ENCODE measurements at regions not wholly inside any gene's neighbourhood (a gene's known extent, or its start where the extent isn't known, plus 50 kb on each side); places are given as distances from the start of the nearest gene placed in this dataset.

DNA sequence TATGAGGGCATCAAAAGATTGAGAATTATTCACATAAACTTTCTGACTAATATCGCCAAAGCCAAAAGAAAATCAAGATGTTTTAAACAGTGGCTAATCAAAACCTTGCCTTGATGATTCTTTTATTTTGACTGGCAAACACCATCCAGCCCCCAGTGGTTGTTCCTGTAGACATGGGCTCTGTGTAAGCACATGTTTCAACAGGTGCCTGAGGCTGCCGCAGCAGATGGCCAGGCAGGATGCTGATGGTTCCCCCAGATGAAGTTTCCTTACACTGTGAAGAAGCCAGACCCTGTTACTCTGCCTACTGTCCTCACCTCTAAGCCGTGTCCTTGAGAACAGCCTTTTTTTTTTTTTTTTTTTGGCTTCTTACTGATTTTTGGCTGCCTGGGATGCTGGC is 146.5 kb downstream of the RAB11FIP2 start:
- H3K4me1 Mint-ChIP-seq (ENCODE audit: low read depth) = no peaks in the 10 kb centered on the region
- H3K27me3 Mint-ChIP-seq (ENCODE audit: insufficient read depth) = peaks cover 5% of the 10 kb centered on the region
- H3K36me3 Mint-ChIP-seq (ENCODE audit: low read depth) = peaks cover 4% of the 10 kb centered on the region; the same call in 1 of the 2 replicates
- TF ChIP-seq, protein P1, sequence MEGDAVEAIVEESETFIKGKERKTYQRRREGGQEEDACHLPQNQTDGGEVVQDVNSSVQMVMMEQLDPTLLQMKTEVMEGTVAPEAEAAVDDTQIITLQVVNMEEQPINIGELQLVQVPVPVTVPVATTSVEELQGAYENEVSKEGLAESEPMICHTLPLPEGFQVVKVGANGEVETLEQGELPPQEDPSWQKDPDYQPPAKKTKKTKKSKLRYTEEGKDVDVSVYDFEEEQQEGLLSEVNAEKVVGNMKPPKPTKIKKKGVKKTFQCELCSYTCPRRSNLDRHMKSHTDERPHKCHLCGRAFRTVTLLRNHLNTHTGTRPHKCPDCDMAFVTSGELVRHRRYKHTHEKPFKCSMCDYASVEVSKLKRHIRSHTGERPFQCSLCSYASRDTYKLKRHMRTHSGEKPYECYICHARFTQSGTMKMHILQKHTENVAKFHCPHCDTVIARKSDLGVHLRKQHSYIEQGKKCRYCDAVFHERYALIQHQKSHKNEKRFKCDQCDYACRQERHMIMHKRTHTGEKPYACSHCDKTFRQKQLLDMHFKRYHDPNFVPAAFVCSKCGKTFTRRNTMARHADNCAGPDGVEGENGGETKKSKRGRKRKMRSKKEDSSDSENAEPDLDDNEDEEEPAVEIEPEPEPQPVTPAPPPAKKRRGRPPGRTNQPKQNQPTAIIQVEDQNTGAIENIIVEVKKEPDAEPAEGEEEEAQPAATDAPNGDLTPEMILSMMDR (IDR thresholded peaks at IDR 0.05) = no peak
- no peak overlapping the region for H3K4me3 Mint-ChIP-seq
- H3K9me3 Mint-ChIP-seq = peaks cover 38% of the 10 kb centered on the region
- DNase-seq = no peak
- no peak overlapping the region for H3K27ac Mint-ChIP-seq

DNA sequence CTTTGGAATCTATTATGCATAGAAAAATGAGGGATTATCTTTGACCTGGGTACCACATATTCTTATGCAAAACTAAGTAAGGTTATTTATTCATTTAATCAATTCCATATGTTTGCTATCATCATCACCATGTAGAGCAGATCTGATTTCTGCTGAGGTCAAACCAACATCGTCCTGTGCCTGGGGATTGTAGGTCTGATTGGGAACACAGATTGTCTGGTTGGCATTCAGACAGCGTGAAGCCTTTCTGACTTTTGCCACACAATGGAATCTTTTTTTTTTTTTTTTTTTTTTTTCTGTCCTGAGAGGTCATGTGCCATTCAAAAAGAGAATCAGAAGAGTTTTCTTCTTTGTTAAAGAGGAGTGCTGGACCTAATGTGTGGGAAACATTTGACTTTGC is 142.9 kb downstream of the RAB11FIP2 start:
- Mint-ChIP-seq H3K4me3 (no peak overlapping the region), H3K27me3 (ENCODE audit: insufficient read depth) (peaks cover 3% of the 10 kb centered on the region), H3K27ac (no peak overlapping the region), H3K4me1 (ENCODE audit: low read depth) (no peaks in the 10 kb centered on the region), H3K9me3 (peaks cover 47% of the 10 kb centered on the region), H3K36me3 (ENCODE audit: low read depth) (peaks cover 4% of the 10 kb centered on the region; the same call in 1 of the 2 replicates)
- DNase-seq = no peak
- TF ChIP-seq, protein P1 (IDR thresholded peaks at IDR 0.05) = no peak

DNA sequence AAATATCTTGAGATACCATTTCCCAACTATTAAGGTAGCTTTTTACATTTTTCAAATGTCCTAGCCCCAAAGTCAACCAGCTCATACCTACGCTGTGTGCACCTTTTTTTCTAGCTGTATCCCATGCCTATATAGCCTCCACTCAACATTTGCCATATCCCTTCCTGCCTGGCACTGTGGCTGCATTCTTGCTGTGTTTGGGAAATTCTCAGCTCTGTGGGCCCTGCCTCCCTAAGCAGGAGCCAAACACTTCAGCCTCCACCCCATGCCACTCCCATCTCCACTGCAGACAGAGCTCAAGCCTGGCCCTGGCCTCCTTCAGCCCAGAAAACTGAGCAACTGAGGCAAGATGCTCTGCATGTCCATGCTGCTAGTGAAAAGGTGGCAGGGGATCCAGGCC is 141.3 kb downstream of the RAB11FIP2 start:
- H3K27ac Mint-ChIP-seq = no peak overlapping the region
- H3K9me3 Mint-ChIP-seq = peaks cover 47% of the 10 kb centered on the region
- H3K36me3 Mint-ChIP-seq (ENCODE audit: low read depth) = peaks cover 4% of the 10 kb centered on the region; the same call in 1 of the 2 replicates
- no peaks in the 10 kb centered on the region for H3K4me1 Mint-ChIP-seq (ENCODE audit: low read depth)
- DNase-seq = no peak
- H3K4me3 Mint-ChIP-seq = no peak overlapping the region
- H3K27me3 Mint-ChIP-seq (ENCODE audit: insufficient read depth) = peaks cover 3% of the 10 kb centered on the region
- TF ChIP-seq, protein P1 (IDR thresholded peaks at IDR 0.05) = no peak

DNA sequence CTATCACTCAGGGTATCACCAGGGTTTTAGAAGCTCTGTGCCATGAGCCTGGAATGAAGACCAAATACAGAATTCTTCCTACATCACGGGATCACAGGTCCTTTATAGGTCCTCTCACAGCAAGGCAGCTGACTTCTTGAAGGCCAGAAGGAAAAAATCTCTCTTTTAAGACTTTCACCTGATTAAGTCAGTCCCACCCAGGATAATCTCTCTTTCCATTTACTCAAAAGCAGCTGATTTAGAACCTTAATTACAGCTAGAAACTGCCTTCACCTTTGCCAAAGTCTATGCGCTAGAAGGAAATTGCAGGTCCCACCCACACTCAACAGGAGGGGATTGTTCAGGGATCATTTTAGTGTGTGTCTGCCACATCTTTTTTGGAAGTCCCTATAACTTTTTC is 135.1 kb downstream of the RAB11FIP2 start:
- H3K27ac Mint-ChIP-seq = no peak overlapping the region
- peaks cover 38% of the 10 kb centered on the region for H3K9me3 Mint-ChIP-seq
- H3K27me3 Mint-ChIP-seq (ENCODE audit: insufficient read depth) = no peaks in the 10 kb centered on the region; the same call in 1 of the 2 replicates
- H3K4me3 Mint-ChIP-seq = no peak overlapping the region
- H3K4me1 Mint-ChIP-seq (ENCODE audit: low read depth) = no peaks in the 10 kb centered on the region
- TF ChIP-seq, protein P1 (IDR thresholded peaks at IDR 0.05) = no peak
- DNase-seq = no peak
- no peaks in the 10 kb centered on the region for H3K36me3 Mint-ChIP-seq (ENCODE audit: low read depth)

DNA sequence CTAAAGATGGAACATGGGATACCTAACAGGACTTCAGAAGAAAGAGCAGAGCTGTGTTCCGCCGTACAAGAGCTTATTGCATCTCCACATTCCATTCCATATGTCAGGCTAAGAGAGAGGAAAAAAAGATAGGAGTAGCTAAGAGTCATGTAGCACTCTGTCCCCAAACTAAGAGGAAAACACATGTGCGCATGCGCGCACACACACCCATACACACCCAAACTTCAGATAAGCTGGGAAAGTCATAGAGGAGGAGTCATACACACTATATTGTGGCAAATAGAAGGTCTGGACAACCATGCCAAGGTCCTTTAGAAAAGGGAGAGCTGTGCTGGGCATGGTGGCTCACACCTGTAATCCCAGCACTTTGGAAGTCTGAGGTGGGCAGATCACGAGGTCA is 132.4 kb downstream of the RAB11FIP2 start:
- Mint-ChIP-seq H3K36me3 (ENCODE audit: low read depth) (no peaks in the 10 kb centered on the region), H3K27ac (no peak overlapping the region), H3K4me3 (no peak overlapping the region), H3K9me3 (peaks cover 27% of the 10 kb centered on the region), H3K27me3 (ENCODE audit: insufficient read depth) (no peaks in the 10 kb centered on the region; the same call in 1 of the 2 replicates), H3K4me1 (ENCODE audit: low read depth) (no peaks in the 10 kb centered on the region)
- TF ChIP-seq, protein P1 (IDR thresholded peaks at IDR 0.05) = no peak
- DNase-seq = no peak

DNA sequence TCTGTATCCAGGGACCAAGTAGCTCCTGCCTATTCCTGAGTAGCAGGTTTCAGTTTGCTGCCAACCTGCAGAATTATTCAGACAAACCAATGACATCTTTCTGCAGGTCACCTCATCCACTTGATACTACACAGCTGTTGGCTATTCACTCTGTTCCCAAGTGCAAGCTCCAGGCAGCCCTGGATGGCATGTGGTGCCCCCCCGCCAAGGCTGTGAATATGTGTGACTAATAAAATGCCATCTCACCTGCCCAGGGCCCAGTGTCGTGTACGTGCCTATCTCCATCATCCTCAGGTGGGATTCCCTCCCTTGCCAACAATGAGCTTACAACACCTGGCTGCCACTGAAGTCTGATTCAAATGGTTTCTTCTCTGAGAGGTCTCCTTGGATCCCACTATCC is 125.8 kb downstream of the RAB11FIP2 start:
- TF ChIP-seq, protein P1 (IDR thresholded peaks at IDR 0.05) = no peak
- DNase-seq = no peak
- Mint-ChIP-seq H3K4me3 (no peak overlapping the region), H3K27ac (no peak overlapping the region), H3K9me3 (peaks cover 9% of the 10 kb centered on the region), H3K27me3 (ENCODE audit: insufficient read depth) (no peaks in the 10 kb centered on the region), H3K4me1 (ENCODE audit: low read depth) (no peaks in the 10 kb centered on the region), H3K36me3 (ENCODE audit: low read depth) (no peaks in the 10 kb centered on the region)

All from HFFc6 (cell line).